ENCODE measurements at regions not wholly inside any gene's neighbourhood (a gene's known extent, or its start where the extent isn't known, plus 50 kb on each side); places are given as distances from the start of the nearest gene placed in this dataset.

GRCh38 chr10:3282674-3283017 is 110.1 kb upstream of the PITRM1 start:
- H3K36me3 ChIP-seq = no peaks in the 10 kb centered on the region
- Mint-ChIP-seq H3K4me1 (peaks cover 6% of the 10 kb centered on the region), H3K9me3 (no peaks in the 10 kb centered on the region), H3K27me3 (ENCODE audit: insufficient read depth, low read depth) (peaks cover 6% of the 10 kb centered on the region), H3K36me3 (no peaks in the 10 kb centered on the region), H3K4me3 (no peak overlapping the region), H3K27ac (no peak overlapping the region)
- DNase-seq (ENCODE audit: low spot score) = no peak
- no peak overlapping the region for H3K27ac ChIP-seq
- H3K79me2 ChIP-seq (ENCODE audit: low read depth) = no peaks in the 10 kb centered on the region
- no peak for TF ChIP-seq CTCF (IDR thresholded peaks at IDR 0.05)
- TF ChIP-seq EZH2 (IDR thresholded peaks at IDR 0.05) = no peak
- no peak for TF ChIP-seq EZH2phosphoT487 (IDR thresholded peaks at IDR 0.05)
- H4K20me1 ChIP-seq (ENCODE audit: low read depth) = no peaks in the 10 kb centered on the region
- H3K4me1 ChIP-seq = no peaks in the 10 kb centered on the region
- no peak overlapping the region for H2AFZ ChIP-seq (replicated peaks)
- H3K4me3 ChIP-seq = no peak overlapping the region
- H3K9ac ChIP-seq = no peak overlapping the region
- H3F3A ChIP-seq (ENCODE audit: low read depth) = no peaks in the 10 kb centered on the region
- no peak overlapping the region for H3K4me2 ChIP-seq
- no peaks in the 10 kb centered on the region for H3K9me3 ChIP-seq (ENCODE audit: low read depth)
- no peaks in the 10 kb centered on the region for H3K27me3 ChIP-seq

DNA sequence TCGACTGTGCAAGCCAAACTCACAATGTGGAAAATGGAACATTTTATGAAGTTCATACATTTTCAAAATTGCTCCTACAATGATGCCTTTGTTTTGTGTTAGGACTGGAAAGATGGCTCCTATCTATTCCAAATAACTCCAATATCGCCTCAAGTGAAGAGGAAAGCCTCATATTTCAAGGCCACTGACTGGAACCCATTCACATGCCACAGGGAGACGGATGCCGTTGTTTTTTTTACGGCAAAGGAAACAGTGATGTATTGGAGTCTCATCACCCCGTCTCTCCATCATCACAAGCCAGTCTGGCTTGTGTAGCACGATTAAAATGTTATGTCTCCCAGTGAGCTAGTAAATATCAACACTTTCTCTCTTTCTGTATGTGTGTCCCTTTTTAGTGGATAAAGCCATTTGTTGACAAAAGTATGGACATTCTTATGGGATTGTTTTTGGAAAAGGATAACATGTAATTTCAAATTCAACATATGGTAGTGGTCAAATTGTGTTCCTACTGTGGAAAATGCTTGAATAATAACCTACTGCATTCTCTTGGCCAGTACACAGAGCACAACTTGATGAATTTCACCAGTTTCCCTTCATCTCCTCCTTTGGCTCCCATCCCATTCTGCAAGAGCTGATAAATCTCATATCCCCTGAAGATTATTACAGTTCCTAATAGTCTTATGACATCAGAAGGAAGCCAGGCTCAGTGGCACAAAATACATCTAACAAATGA is 109.5 kb upstream of the PITRM1 start:
- no peak overlapping the region for H3K27ac Mint-ChIP-seq
- TF ChIP-seq EZH2 (IDR thresholded peaks at IDR 0.05) = no peak
- no peak for TF ChIP-seq EZH2phosphoT487 (IDR thresholded peaks at IDR 0.05)
- TF ChIP-seq CTCF (IDR thresholded peaks at IDR 0.05) = no peak
- Histone ChIP-seq H3K36me3 (no peaks in the 10 kb centered on the region), H3K4me2 (no peak overlapping the region), H3K27me3 (no peaks in the 10 kb centered on the region), H3K4me3 (no peak overlapping the region), H2AFZ (replicated peaks) (no peak overlapping the region), H3F3A (ENCODE audit: low read depth) (no peaks in the 10 kb centered on the region), H3K9me3 (ENCODE audit: low read depth) (no peaks in the 10 kb centered on the region), H3K27ac (no peak overlapping the region), H3K9ac (no peak overlapping the region), H3K79me2 (ENCODE audit: low read depth) (no peaks in the 10 kb centered on the region), H4K20me1 (ENCODE audit: low read depth) (no peaks in the 10 kb centered on the region), H3K4me1 (no peaks in the 10 kb centered on the region)
- no peak for DNase-seq (ENCODE audit: low spot score)
- H3K36me3 Mint-ChIP-seq = no peaks in the 10 kb centered on the region
- H3K27me3 Mint-ChIP-seq (ENCODE audit: insufficient read depth, low read depth) = peaks cover 5% of the 10 kb centered on the region
- peaks cover 1% of the 10 kb centered on the region for H3K4me1 Mint-ChIP-seq
- peaks cover 3% of the 10 kb centered on the region for H3K9me3 Mint-ChIP-seq
- H3K4me3 Mint-ChIP-seq = no peak overlapping the region

GRCh38 chr10:3278771-3279170 is 106.2 kb upstream of the PITRM1 start:
- peaks cover 27% of the 10 kb centered on the region for H3K9me3 Mint-ChIP-seq
- Histone ChIP-seq H3K9ac (no peak overlapping the region), H3K27ac (no peak overlapping the region), H2AFZ (replicated peaks) (no peak overlapping the region), H3K4me1 (no peaks in the 10 kb centered on the region), H3K79me2 (ENCODE audit: low read depth) (no peaks in the 10 kb centered on the region), H3F3A (ENCODE audit: low read depth) (no peaks in the 10 kb centered on the region), H3K4me3 (no peak overlapping the region), H3K36me3 (no peaks in the 10 kb centered on the region), H4K20me1 (ENCODE audit: low read depth) (no peaks in the 10 kb centered on the region), H3K27me3 (no peaks in the 10 kb centered on the region), H3K9me3 (ENCODE audit: low read depth) (no peaks in the 10 kb centered on the region), H3K4me2 (no peak overlapping the region)
- no peak for DNase-seq (ENCODE audit: low spot score)
- H3K27me3 Mint-ChIP-seq (ENCODE audit: insufficient read depth, low read depth) = peaks cover 3% of the 10 kb centered on the region
- H3K36me3 Mint-ChIP-seq = no peaks in the 10 kb centered on the region
- H3K27ac Mint-ChIP-seq = no peak overlapping the region
- H3K4me1 Mint-ChIP-seq = peaks cover 6% of the 10 kb centered on the region
- TF ChIP-seq EZH2 (IDR thresholded peaks at IDR 0.05) (no peak), CTCF (IDR thresholded peaks at IDR 0.05) (no peak)
- no peak overlapping the region for H3K4me3 Mint-ChIP-seq

Data from neural progenitor cell (in vitro differentiated cells).